ENCODE measurements at regions not wholly inside any gene's neighbourhood (a gene's known extent, or its start where the extent isn't known, plus 50 kb on each side); places are given as distances from the start of the nearest gene placed in this dataset.
A peak's percentile ranks its signal among the peaks of the same experiment; 100 is the strongest.

DNA sequence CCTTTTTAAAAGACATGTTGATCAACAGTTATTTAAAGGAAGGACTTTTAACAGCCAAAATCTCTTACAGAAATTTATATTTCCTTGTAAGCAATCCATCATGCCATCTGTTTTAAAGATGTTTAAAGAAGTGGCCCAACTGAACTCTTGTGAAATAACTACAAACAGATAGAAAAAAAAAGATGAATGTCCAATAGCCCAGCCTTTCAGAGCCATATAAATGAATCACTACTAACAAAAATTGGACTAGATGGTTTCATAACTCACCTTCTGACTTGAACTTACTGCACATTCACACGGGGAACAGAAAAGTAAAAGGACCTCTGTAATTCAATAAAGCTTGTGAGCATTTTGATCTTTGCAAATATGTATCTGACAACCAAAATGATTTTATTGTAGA is 319.0 kb upstream of the CHAC2 start:
- Mint-ChIP-seq H3K4me1 (peaks cover 27% of the 10 kb centered on the region), H3K27me3 (ENCODE audit: low read depth, poor library complexity) (no peaks in the 10 kb centered on the region), H3K27ac (no peak overlapping the region), H3K9me3 (no peaks in the 10 kb centered on the region), H3K36me3 (ENCODE audit: low read depth) (no peaks in the 10 kb centered on the region), H3K4me3 (no peak overlapping the region)
- DNase-seq, result no peak
- no peak for TF ChIP-seq CTCF (IDR thresholded peaks at IDR 0.05)

GRCh38 chr2:53448086-53448485 is 319.5 kb upstream of the CHAC2 start:
- no peak overlapping the region for H3K4me3 Mint-ChIP-seq
- no peaks in the 10 kb centered on the region for H3K9me3 Mint-ChIP-seq
- TF ChIP-seq CTCF (IDR thresholded peaks at IDR 0.05), result no peak
- H3K27me3 Mint-ChIP-seq (ENCODE audit: low read depth, poor library complexity), result no peaks in the 10 kb centered on the region
- peaks cover 22% of the 10 kb centered on the region for H3K4me1 Mint-ChIP-seq
- peak overlapping the region; percentile 9 for H3K27ac Mint-ChIP-seq
- H3K36me3 Mint-ChIP-seq (ENCODE audit: low read depth), result no peaks in the 10 kb centered on the region
- no peak for DNase-seq

DNA sequence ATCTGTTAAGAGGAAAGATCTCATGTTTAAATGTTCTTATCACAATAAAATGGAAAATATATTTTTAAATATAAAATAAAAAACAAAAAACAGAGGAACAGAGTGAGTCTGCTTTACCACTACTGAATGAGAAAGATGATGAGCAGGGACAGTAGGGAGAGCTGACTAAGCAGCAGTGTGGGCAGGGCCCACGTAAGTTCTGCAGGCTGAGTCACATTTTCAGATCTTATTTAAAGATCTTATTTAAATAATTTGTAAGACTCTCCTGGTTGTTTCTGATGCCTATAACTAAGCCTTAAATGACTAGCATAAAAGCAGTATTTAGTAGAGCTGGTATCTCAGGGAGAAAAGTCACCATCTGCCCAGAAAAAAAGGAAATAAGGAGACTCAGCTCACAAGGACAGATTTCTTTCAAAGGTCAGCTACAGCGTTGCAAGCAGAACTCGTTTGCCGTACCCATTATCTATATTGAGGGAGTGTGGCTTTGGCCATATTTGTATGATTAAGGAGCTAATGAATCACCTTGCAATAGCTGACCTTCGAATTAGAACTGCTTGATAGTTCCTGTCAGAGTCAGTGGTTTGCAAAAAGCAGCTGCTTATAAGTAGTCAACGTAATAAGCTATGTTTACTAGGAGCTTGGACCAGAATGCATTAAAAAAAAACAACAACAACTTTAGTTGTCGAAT is 322.1 kb upstream of the CHAC2 start:
- H3K9me3 Mint-ChIP-seq, result no peaks in the 10 kb centered on the region
- H3K4me1 Mint-ChIP-seq, result no peaks in the 10 kb centered on the region
- H3K27ac Mint-ChIP-seq, result no peak overlapping the region
- no peaks in the 10 kb centered on the region for H3K36me3 Mint-ChIP-seq (ENCODE audit: low read depth)
- DNase-seq, result no peak
- H3K27me3 Mint-ChIP-seq (ENCODE audit: low read depth, poor library complexity), result no peaks in the 10 kb centered on the region
- H3K4me3 Mint-ChIP-seq, result no peak overlapping the region
- TF ChIP-seq CTCF (IDR thresholded peaks at IDR 0.05), result no peak

- Mint-ChIP-seq H3K27me3 (ENCODE audit: low read depth, poor library complexity) (peaks cover 3% of the 10 kb centered on the region), H3K4me3 (no peak overlapping the region), H3K9me3 (no peaks in the 10 kb centered on the region), H3K27ac (no peak overlapping the region), H3K4me1 (no peaks in the 10 kb centered on the region), H3K36me3 (ENCODE audit: low read depth) (no peaks in the 10 kb centered on the region)
- peak; percentile 20 for DNase-seq
- peak; percentile 20 for TF ChIP-seq CTCF (IDR thresholded peaks at IDR 0.05)
Observed at GRCh38 chr2:53442783-53443182, 324.8 kb upstream of the CHAC2 start.

DNA sequence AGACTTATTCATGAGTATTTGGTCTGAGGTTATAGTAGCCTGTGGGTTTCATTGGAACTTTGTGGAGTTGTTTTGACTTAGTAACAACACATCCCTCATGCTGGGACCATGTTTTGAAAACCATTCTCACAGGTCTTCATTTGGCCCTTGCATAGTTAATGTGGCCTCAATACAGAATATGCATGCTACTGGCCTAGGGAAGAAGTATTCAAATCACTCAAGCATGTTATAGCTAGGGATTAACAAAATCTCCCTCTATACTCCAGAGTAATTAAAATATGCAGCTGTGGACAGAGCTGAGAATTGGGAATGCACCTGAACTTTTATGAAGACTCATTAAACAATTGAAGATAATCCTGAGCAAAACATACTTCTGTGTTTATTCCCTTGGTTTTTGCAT is 325.5 kb upstream of the CHAC2 start:
- H3K4me1 Mint-ChIP-seq, result no peaks in the 10 kb centered on the region
- no peak for TF ChIP-seq CTCF (IDR thresholded peaks at IDR 0.05)
- no peak overlapping the region for H3K27ac Mint-ChIP-seq

GRCh38 chr2:53438692-53439091 is 328.9 kb upstream of the CHAC2 start:
- no peaks in the 10 kb centered on the region for H3K4me1 Mint-ChIP-seq
- peaks cover 3% of the 10 kb centered on the region for H3K27me3 Mint-ChIP-seq (ENCODE audit: low read depth, poor library complexity)
- no peaks in the 10 kb centered on the region for H3K9me3 Mint-ChIP-seq
- DNase-seq, result no peak
- no peak overlapping the region for H3K4me3 Mint-ChIP-seq
- no peak for TF ChIP-seq CTCF (IDR thresholded peaks at IDR 0.05)
- no peak overlapping the region for H3K27ac Mint-ChIP-seq
- H3K36me3 Mint-ChIP-seq (ENCODE audit: low read depth), result no peaks in the 10 kb centered on the region

More for the DNA sequence above, 325.5 kb upstream of the CHAC2 start:
- Mint-ChIP-seq H3K27me3 (ENCODE audit: low read depth, poor library complexity) (peaks cover 3% of the 10 kb centered on the region), H3K9me3 (no peaks in the 10 kb centered on the region), H3K4me3 (no peak overlapping the region), H3K36me3 (ENCODE audit: low read depth) (no peaks in the 10 kb centered on the region)
- no peak for DNase-seq
